Thyroid gland (tissue), 4 donors: ENCODE measurements at regions not wholly inside any gene's neighbourhood (a gene's known extent, or its start where the extent isn't known, plus 50 kb on each side); places are given as distances from the start of the nearest gene placed in this dataset.

Experiments
- CTCF ChIP-seq, 6 experiments: fragments of 200-600 bp in 3 of 6; fragments of 450-650 bp in 3 of 6; sonication (generic) in 3 of 6; IDR thresholded peaks; one replicate each; pipeline ENCODE4 v1.5.1; 2016 to 2019; ENCODE audit warnings: antibody characterized with exemption in 6 of 6, mild to moderate bottlenecking in 2 of 6, inconsistent platforms in 1 of 6, moderate library complexity in 1 of 6
- POLR2A ChIP-seq, 2 donors: fragments of 450-650 bp; IDR thresholded peaks; one replicate each; pipeline ENCODE4 v1.6.1; 2017; ENCODE audit warnings: antibody characterized with exemption in 2 of 2, mild to moderate bottlenecking in 2 of 2, moderate library complexity in 1 of 2

GRCh38 chr12:65734226-65734625, 90.1 kb upstream of the HMGA2 start:
- TF ChIP-seq CTCF (IDR thresholded peaks at IDR 0.05) (no peak), POLR2A (IDR thresholded peaks at IDR 0.05) (no peak)
